ENCODE measurements at regions not wholly inside any gene's neighbourhood (a gene's known extent, or its start where the extent isn't known, plus 50 kb on each side); places are given as distances from the start of the nearest gene placed in this dataset.

GRCh38 chr3:76377074-76377473 is 591.7 kb upstream of the ZNF717 start:
- Histone ChIP-seq H3K36me3 (no peaks in the 10 kb centered on the region), H3K9me3 (no peaks in the 10 kb centered on the region), H3K4me3 (no peak overlapping the region), H3K27me3 (ENCODE audit: low read depth) (no peaks in the 10 kb centered on the region), H3K27ac (no peak overlapping the region), H3K4me1 (no peaks in the 10 kb centered on the region)
- TF ChIP-seq CTCF (IDR thresholded peaks at IDR 0.05) = no peak
- intact Hi-C loops (cut with DNase I) = no loop called here
- no peak for DNase-seq
- no peak for ATAC-seq

GRCh38 chr3:76378789-76379188 is 593.4 kb upstream of the ZNF717 start:
- intact Hi-C loops (cut with DNase I) = no loop called here
- Histone ChIP-seq H3K27ac (no peak overlapping the region), H3K36me3 (no peaks in the 10 kb centered on the region), H3K27me3 (ENCODE audit: low read depth) (no peaks in the 10 kb centered on the region), H3K4me1 (no peaks in the 10 kb centered on the region), H3K9me3 (no peaks in the 10 kb centered on the region), H3K4me3 (no peak overlapping the region)
- DNase-seq = no peak
- ATAC-seq = no peak
- TF ChIP-seq CTCF (IDR thresholded peaks at IDR 0.05) = no peak

DNA sequence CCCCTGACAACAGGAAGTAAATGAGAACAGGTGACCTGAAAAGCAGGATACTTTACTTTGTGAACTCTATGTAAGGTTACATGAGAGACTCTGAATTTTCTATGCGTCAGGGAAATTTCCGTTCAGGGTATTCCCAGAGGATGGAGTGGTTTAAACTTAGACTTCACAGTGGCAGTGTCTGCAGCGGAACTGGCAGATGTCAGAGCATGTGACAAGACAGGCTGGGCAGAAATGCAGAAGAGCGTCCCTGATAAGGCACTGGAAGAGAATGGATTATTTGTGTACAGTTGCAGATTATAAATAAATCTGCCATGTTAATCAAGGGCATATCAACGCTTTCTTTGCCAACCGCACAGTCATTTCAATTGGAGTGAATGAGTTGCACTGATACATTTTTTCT is 598.4 kb upstream of the ZNF717 start:
- Histone ChIP-seq H3K4me1 (no peaks in the 10 kb centered on the region), H3K4me3 (no peak overlapping the region), H3K27me3 (ENCODE audit: low read depth) (no peaks in the 10 kb centered on the region), H3K36me3 (no peaks in the 10 kb centered on the region), H3K27ac (no peak overlapping the region), H3K9me3 (no peaks in the 10 kb centered on the region)
- intact Hi-C loops (cut with DNase I) = no loop called here
- TF ChIP-seq CTCF (IDR thresholded peaks at IDR 0.05) = no peak
- ATAC-seq = no peak
- DNase-seq = no peak

DNA sequence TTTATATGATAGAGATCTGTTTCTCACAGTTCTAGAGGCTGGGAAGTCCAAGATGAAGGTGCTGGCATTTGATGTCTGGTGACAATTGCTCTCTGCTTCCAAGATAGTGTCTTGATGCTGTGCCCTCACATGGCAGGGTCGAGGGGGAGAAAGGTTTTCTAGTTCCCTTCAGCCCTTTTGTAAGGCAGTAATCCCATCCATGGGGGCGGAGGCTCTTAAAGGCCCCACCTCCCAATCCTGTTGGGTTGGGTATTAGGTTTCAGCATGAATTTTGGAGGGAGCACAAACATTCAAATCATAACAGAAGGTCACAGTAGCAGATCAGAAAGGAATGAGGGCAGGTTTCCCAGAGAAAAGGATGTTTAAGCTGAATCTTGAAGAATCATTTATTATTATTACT is 601.7 kb upstream of the ZNF717 start:
- H3K27me3 ChIP-seq (ENCODE audit: low read depth) = no peaks in the 10 kb centered on the region
- ATAC-seq (no peak), DNase-seq (no peak)
- H3K9me3 ChIP-seq = peaks cover 5% of the 10 kb centered on the region
- H3K4me1 ChIP-seq = no peaks in the 10 kb centered on the region
- intact Hi-C loops (cut with DNase I) = no loop called here
- H3K27ac ChIP-seq = no peak overlapping the region
- no peak overlapping the region for H3K4me3 ChIP-seq
- no peaks in the 10 kb centered on the region for H3K36me3 ChIP-seq
- TF ChIP-seq CTCF (IDR thresholded peaks at IDR 0.05) = no peak

DNA sequence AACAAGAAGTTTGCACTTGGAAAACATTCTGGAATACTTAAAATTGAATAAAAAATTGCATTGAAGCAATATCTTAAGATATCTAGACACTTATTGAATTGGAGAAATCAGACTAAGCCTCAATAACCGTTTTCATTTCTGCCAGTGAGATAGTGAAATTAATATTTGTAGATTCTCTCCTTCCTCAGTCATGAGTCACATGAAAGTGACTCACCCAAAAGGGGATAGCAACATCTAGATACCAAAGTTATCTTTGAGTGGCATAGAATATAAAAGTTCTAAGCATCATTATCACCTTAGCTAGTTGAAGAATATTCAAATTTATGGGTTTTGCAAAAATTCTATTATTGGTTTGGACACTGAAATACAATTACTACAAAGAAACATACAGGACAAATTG is 614.8 kb upstream of the ZNF717 start:
- DNase-seq = no peak
- H3K27ac ChIP-seq = no peak overlapping the region
- H3K4me3 ChIP-seq = no peak overlapping the region
- no peak for TF ChIP-seq CTCF (IDR thresholded peaks at IDR 0.05)
- intact Hi-C loops (cut with DNase I) = no loop called here
- H3K27me3 ChIP-seq (ENCODE audit: low read depth) = no peaks in the 10 kb centered on the region
- H3K36me3 ChIP-seq = no peaks in the 10 kb centered on the region
- no peak for ATAC-seq
- H3K9me3 ChIP-seq = no peaks in the 10 kb centered on the region
- H3K4me1 ChIP-seq = no peaks in the 10 kb centered on the region

DNA sequence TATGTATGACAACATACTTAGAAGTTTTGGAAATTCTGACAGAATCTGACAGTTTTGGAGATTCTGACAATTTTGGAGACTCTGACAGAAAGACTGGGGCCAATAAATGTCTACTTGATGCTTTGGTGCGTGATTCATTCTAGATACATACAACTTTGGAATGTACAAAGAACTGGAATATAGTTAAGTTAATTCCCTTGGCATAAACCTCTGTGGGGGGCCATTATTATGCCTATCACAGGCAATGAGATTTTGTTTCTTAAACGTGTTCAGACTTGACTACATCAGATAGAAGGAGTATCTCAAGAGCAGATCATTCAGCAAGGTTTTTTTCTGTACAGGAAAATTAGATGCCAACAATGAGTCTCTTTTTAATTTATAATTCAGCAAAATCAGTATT is 617.6 kb upstream of the ZNF717 start:
- no peak for ATAC-seq

More for the DNA sequence above, 617.6 kb upstream of the ZNF717 start:
- no peaks in the 10 kb centered on the region for H3K27me3 ChIP-seq (ENCODE audit: low read depth)
- DNase-seq = no peak
- TF ChIP-seq CTCF (IDR thresholded peaks at IDR 0.05) = no peak
- no peak overlapping the region for H3K4me3 ChIP-seq
- H3K9me3 ChIP-seq = no peaks in the 10 kb centered on the region
- no peaks in the 10 kb centered on the region for H3K4me1 ChIP-seq
- intact Hi-C loops (cut with DNase I) = no loop called here
- no peaks in the 10 kb centered on the region for H3K36me3 ChIP-seq
- H3K27ac ChIP-seq = no peak overlapping the region

All from lower lobe of right lung (tissue), 2 donors.